ENCODE measurements at regions not wholly inside any gene's neighbourhood (a gene's known extent, or its start where the extent isn't known, plus 50 kb on each side); places are given as distances from the start of the nearest gene placed in this dataset.

DNA sequence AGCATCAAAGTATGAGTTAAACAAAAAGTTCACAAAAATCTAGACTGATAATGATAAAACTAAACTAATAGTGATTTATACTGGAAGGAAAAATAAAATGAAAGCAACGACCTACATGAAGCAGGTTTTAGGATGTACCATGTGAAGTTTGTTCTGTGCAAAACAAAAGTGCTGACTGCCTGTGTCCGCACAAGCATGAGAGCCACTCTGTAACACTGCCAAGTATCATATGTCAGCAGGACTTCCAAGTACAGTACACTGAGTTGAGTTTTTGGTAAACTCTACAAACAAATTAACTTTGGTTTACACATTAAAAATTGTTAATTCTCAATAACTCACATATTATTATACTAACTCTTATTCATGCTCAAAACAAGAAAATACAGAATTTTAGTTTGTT lies 459.0 kb downstream of the PDGFC start:
- TF ChIP-seq POLR2A (IDR thresholded peaks at IDR 0.05; ENCODE audit: low read depth, low read length): no peak
- no peak for TF ChIP-seq POLR2AphosphoS5 (IDR thresholded peaks at IDR 0.05; ENCODE audit: low read depth, low read length)
